PC-9 (cell line): ENCODE measurements at regions not wholly inside any gene's neighbourhood (a gene's known extent, or its start where the extent isn't known, plus 50 kb on each side); places are given as distances from the start of the nearest gene placed in this dataset.

ENCODE experiments used
- BruUV-seq: library from RNA; stranded (reverse); fragments of 400-500 nt; replicated peaks from 2 replicates; lab custom pipeline; 2021; lab: Mats Ljungman, UMichigan
- CTCF ChIA-PET: fragments of 300-600 bp; sonication (Branson Sonifier 250); formaldehyde crosslinking; loops from one replicate; lab custom pipeline; 2022; ENCODE audit warnings: antibody characterized with exemption; lab: Charles Lee
- POLR2A ChIA-PET: fragments of 300-600 bp; sonication (Branson Sonifier 250); formaldehyde crosslinking; loops from one replicate; lab custom pipeline; 2022; ENCODE audit warnings: antibody characterized with exemption; ENCODE audit not compliant: unreplicated experiment; lab: Charles Lee
- DNase-seq, 2 experiments: peaks; one replicate each; pipeline versions ENCODE4 v3.0.0 to v3.0.0-alpha.2; 2015 to 2022; ENCODE audit warnings: mixed read lengths in 1 of 2
- H2AFZ ChIP-seq: fragments of 200-600 bp; sonication (generic); 2 replicates; pipeline ENCODE4 v1.8.1; 2017; ENCODE audit warnings: antibody characterized with exemption
- H3F3A ChIP-seq: fragments of 200-600 bp; sonication (generic); 2 replicates; pipeline ENCODE4 v1.8.1; 2017; ENCODE audit warnings: antibody characterized with exemption, mild to moderate bottlenecking, low read depth; ENCODE audit not compliant: insufficient read depth
- H3K27ac ChIP-seq: fragments of 200-600 bp; sonication (generic); 2 replicates; pipeline ENCODE4 v1.6.1; 2016; ENCODE audit warnings: mixed run types
- H3K27me3 ChIP-seq: fragments of 200-600 bp; sonication (generic); 2 replicates; pipeline ENCODE4 v1.6.1; 2016; ENCODE audit warnings: low read depth, mixed run types; ENCODE audit not compliant: insufficient read depth
- H3K36me3 ChIP-seq: fragments of 200-600 bp; sonication (generic); 2 replicates; pipeline ENCODE4 v1.6.1; 2016; ENCODE audit warnings: low read depth, mixed run types
- H3K4me1 ChIP-seq: fragments of 200-600 bp; sonication (generic); replicated peaks from 2 replicates; pipeline ENCODE4 v1.6.1; 2016; ENCODE audit warnings: mixed run types; ENCODE audit not compliant: insufficient read depth
- H3K4me2 ChIP-seq: fragments of 200-600 bp; sonication (generic); 2 replicates; pipeline ENCODE4 v1.6.1; 2017; ENCODE audit warnings: mixed run types
- H3K4me3 ChIP-seq: fragments of 200-600 bp; sonication (generic); 2 replicates; pipeline ENCODE4 v1.6.1; 2016; ENCODE audit warnings: mixed run types
- H3K79me2 ChIP-seq: fragments of 200-600 bp; sonication (generic); 2 replicates; pipeline ENCODE4 v1.6.1; 2017; ENCODE audit warnings: low read depth, mixed run types
- H3K9me2 ChIP-seq: fragments of 200-600 bp; sonication (generic); 2 replicates; pipeline ENCODE4 v1.8.1; 2017; ENCODE audit warnings: mild to moderate bottlenecking; ENCODE audit not compliant: insufficient read depth
- H3K9me3 ChIP-seq: fragments of 200-600 bp; sonication (generic); 2 replicates; pipeline ENCODE4 v1.8.1; 2016; ENCODE audit warnings: low read depth; ENCODE audit not compliant: insufficient read depth
- H4K20me1 ChIP-seq: fragments of 200-600 bp; sonication (generic); 2 replicates; pipeline ENCODE4 v1.8.1; 2017; ENCODE audit not compliant: insufficient read depth
- EZH2 ChIP-seq: fragments of 200-600 bp; sonication (generic); IDR thresholded peaks from 2 replicates; pipeline ENCODE4 v1.8.0; 2017; ENCODE audit warnings: antibody characterized with exemption, low read depth
- intact Hi-C: fragments of 100-400 bp; cut with micrococcal nuclease; formaldehyde crosslinking; loops from one replicate; pipeline ENCODE4 v1.10.0; 2022; ENCODE audit not compliant: unreplicated experiment
- TF ChIP-seq, protein P1 (sequence below): fragments of 200-600 bp; sonication (generic); conservative IDR thresholded peaks from 2 replicates; pipeline ENCODE4 v1.6.1; 2017; ENCODE audit warnings: mixed run types, antibody characterized with exemption, mild to moderate bottlenecking, moderate library complexity

DNA sequence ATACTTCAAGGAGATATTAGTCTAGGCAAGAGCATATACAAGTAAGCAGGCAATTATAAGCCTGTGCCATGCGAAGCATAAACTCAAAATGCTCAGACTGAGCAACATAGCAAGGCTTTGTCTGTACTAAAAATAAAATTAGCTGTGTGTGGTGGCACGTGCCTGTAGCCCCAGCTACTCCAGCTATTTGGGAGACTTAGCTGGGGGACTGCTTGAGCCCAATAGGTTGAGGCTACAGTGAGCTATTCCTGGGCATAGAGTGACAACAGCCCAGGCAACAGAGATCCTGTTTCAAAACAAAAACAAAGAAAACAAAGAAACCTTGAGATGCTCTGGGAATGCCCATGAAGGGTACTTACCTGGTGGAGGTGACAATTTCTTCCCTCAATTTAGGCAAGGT lies 130.5 kb upstream of the ZNF608 start:
- no TSS peak for BruUV-seq
- no peak for TF ChIP-seq EZH2
- TF ChIP-seq, protein P1, sequence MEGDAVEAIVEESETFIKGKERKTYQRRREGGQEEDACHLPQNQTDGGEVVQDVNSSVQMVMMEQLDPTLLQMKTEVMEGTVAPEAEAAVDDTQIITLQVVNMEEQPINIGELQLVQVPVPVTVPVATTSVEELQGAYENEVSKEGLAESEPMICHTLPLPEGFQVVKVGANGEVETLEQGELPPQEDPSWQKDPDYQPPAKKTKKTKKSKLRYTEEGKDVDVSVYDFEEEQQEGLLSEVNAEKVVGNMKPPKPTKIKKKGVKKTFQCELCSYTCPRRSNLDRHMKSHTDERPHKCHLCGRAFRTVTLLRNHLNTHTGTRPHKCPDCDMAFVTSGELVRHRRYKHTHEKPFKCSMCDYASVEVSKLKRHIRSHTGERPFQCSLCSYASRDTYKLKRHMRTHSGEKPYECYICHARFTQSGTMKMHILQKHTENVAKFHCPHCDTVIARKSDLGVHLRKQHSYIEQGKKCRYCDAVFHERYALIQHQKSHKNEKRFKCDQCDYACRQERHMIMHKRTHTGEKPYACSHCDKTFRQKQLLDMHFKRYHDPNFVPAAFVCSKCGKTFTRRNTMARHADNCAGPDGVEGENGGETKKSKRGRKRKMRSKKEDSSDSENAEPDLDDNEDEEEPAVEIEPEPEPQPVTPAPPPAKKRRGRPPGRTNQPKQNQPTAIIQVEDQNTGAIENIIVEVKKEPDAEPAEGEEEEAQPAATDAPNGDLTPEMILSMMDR, result no peak
- POLR2A ChIA-PET, result no interaction called here
- H3K27ac ChIP-seq, result no peak overlapping the region
- H3K4me1 ChIP-seq, result no peaks in the 10 kb centered on the region
- no peaks in the 10 kb centered on the region for H3K36me3 ChIP-seq
- intact Hi-C loops, result no loop called here
- CTCF ChIA-PET, result no interaction called here
- H3K79me2 ChIP-seq, result no peaks in the 10 kb centered on the region
- no peaks in the 10 kb centered on the region for H3F3A ChIP-seq
- H2AFZ ChIP-seq, result no peak overlapping the region
- no peak overlapping the region for H3K4me2 ChIP-seq
- H3K27me3 ChIP-seq, result no peaks in the 10 kb centered on the region
- H3K9me2 ChIP-seq, result no peaks in the 10 kb centered on the region
- no peak for DNase-seq
- H3K4me3 ChIP-seq, result no peak overlapping the region
- H4K20me1 ChIP-seq, result no peaks in the 10 kb centered on the region
- H3K9me3 ChIP-seq, result no peaks in the 10 kb centered on the region

DNA sequence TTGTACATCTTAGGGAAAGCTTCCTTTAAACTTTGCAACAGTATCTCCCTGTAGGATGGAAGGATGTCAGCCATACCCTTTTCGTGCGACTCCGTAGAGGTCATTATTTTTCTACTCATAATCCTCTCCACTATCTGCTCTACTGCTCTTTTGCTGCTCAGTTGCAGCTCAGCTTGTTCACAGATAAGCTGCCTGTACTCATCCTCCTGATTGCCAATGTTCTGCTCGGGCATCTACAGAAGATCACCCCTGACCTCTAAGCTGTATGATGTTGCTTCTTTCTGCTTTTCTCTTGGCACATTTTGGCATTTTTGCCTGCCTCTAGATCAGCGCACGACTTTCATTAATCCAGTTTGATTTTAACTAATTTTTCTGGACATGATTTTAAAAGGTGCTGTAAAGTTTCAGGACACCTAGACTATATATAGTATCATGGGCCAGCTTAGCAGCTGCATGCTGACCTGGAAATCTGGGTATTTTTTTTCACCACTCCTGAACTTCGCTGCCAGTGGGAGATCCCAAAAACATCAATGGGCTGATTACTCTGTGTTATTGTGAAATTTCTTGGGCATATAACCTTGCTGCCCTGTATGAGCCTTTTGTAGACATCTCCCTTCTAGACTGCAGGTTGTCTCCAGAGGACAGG lies 131.2 kb upstream of the ZNF608 start:
- Histone ChIP-seq H3F3A (no peaks in the 10 kb centered on the region), H3K9me3 (no peaks in the 10 kb centered on the region), H3K27ac (no peak overlapping the region), H3K4me1 (no peaks in the 10 kb centered on the region), H3K27me3 (no peaks in the 10 kb centered on the region), H3K9me2 (no peaks in the 10 kb centered on the region), H2AFZ (no peak overlapping the region), H3K4me3 (no peak overlapping the region), H4K20me1 (no peaks in the 10 kb centered on the region), H3K36me3 (no peaks in the 10 kb centered on the region), H3K4me2 (no peak overlapping the region), H3K79me2 (no peaks in the 10 kb centered on the region)
- intact Hi-C loops, result no loop called here
- no TSS peak for BruUV-seq
- CTCF ChIA-PET, result no interaction called here
- POLR2A ChIA-PET, result no interaction called here
- TF ChIP-seq, protein P1, result no peak
- TF ChIP-seq EZH2, result no peak
- no peak for DNase-seq

DNA sequence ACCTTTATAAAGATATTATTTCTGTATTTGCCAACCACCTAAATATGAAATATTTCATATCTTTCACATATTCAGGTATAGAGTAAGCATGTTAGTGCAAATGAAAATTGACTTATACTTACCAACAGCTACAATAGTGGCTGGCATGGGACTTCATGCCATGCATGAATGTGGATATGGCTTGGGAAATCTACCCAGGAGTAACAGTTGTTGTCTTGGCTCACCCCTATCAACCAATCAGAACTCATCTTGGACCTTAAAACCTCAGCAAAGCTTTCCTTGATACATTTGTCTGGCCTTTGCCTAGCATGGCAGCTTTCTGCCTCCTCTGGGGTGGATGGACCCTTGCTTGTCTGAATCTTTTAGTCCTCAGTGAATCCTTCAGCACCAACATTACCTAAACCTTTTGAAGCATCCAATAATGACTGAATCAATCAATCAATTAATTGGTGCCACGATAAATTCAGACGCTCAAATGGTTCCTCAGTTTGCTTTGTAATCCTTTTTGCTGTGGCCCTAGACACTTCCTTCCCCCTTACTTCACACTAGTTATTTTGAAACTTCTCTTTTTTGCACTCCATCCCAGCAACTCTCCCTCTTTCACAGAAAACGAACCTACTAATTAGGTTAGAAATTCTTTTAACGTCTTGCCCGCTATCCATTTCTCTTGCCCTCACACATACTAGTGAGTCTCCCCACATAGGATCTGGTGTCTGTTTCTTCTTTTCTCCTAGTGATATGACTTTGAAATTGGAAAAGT lies 132.3 kb upstream of the ZNF608 start:
- Histone ChIP-seq H3F3A (no peaks in the 10 kb centered on the region), H2AFZ (no peak overlapping the region), H3K9me2 (no peaks in the 10 kb centered on the region), H3K27ac (no peak overlapping the region), H3K36me3 (no peaks in the 10 kb centered on the region), H3K4me1 (no peaks in the 10 kb centered on the region), H3K79me2 (no peaks in the 10 kb centered on the region), H3K4me2 (no peak overlapping the region), H3K9me3 (no peaks in the 10 kb centered on the region), H3K27me3 (no peaks in the 10 kb centered on the region), H4K20me1 (no peaks in the 10 kb centered on the region), H3K4me3 (no peak overlapping the region)
- TF ChIP-seq, protein P1, result no peak
- TF ChIP-seq EZH2, result no peak
- BruUV-seq, result no TSS peak
- CTCF ChIA-PET, result no interaction called here
- POLR2A ChIA-PET, result no interaction called here
- intact Hi-C loops, result no loop called here
- DNase-seq, result no peak
